Inflammatory macrophage (primary cell): ENCODE measurements at regions not wholly inside any gene's neighbourhood (a gene's known extent, or its start where the extent isn't known, plus 50 kb on each side); places are given as distances from the start of the nearest gene placed in this dataset.
"Not testable (repeated sequence)": the region's sequence is repeated elsewhere in the genome, so short reads cannot be mapped to it uniquely, and the experiment has no call there.

ENCODE experiments used
- DNase-seq, 2 donors: peaks; one replicate each; pipeline ENCODE4 v3.0.0-alpha.2; 2020 to 2022

GRCh38 chr4:15294202-15294601, 133.6 kb upstream of the C1QTNF7 start:
- DNase-seq = no peak

GRCh38 chr4:15294832-15295231, 133.0 kb upstream of the C1QTNF7 start:
- no peak for DNase-seq

GRCh38 chr4:15295421-15296162, 132.2 kb upstream of the C1QTNF7 start:
- DNase-seq = no peak

- no peak for DNase-seq
These were observed 130.5 kb upstream of the C1QTNF7 start for GRCh38 chr4:15297344-15297743.

GRCh38 chr4:15299627-15300026, 128.2 kb upstream of the C1QTNF7 start:
- no peak for DNase-seq

GRCh38 chr4:15303052-15303641, 124.7 kb upstream of the C1QTNF7 start:
- no peak for DNase-seq

- DNase-seq = no peak
These were observed 112.9 kb upstream of the C1QTNF7 start for GRCh38 chr4:15314974-15315373.

GRCh38 chr4:15317246-15317645, 110.6 kb upstream of the C1QTNF7 start:
- no peak for DNase-seq

- no peak for DNase-seq
These were observed 109.0 kb upstream of the C1QTNF7 start for GRCh38 chr4:15318621-15319348.

- DNase-seq = no peak
These were observed 107.6 kb upstream of the C1QTNF7 start for GRCh38 chr4:15320121-15320678.

- DNase-seq = no peak
These were observed 105.8 kb upstream of the C1QTNF7 start for GRCh38 chr4:15322006-15322405.

GRCh38 chr4:15325987-15326386, 101.8 kb upstream of the C1QTNF7 start:
- DNase-seq = no peak

GRCh38 chr4:15327311-15328298, 100.2 kb upstream of the C1QTNF7 start:
- no peak for DNase-seq

- DNase-seq = no peak
These were observed 95.9 kb upstream of the C1QTNF7 start for GRCh38 chr4:15331930-15332329.

GRCh38 chr4:15332377-15332776, 95.5 kb upstream of the C1QTNF7 start:
- no peak for DNase-seq

- no peak for DNase-seq
These were observed 93.9 kb upstream of the C1QTNF7 start for GRCh38 chr4:15333692-15334633.

GRCh38 chr4:15336410-15337167, 91.2 kb upstream of the C1QTNF7 start:
- no peak for DNase-seq

GRCh38 chr4:15337168-15337657, 90.6 kb upstream of the C1QTNF7 start:
- DNase-seq = not testable (repeated sequence)

- peak; percentile 25 to 49 for DNase-seq
These were observed 88.1 kb upstream of the C1QTNF7 start for GRCh38 chr4:15339737-15340136.

GRCh38 chr4:15340332-15340731, 87.5 kb upstream of the C1QTNF7 start:
- DNase-seq = no peak
